Right lobe of liver (tissue), 6 donors: ENCODE measurements at regions not wholly inside any gene's neighbourhood (a gene's known extent, or its start where the extent isn't known, plus 50 kb on each side); places are given as distances from the start of the nearest gene placed in this dataset.

Source experiments
- ATAC-seq, 4 donors: fragments of 200-7000 bp; cut with Tn5 transposase; one replicate each; pipeline ENCODE4 v1.9.1; 2020; ENCODE audit warnings: mild to moderate bottlenecking in 4 of 4, moderate library complexity in 4 of 4
- DNase-seq, 3 donors: peaks; one replicate each; pipeline ENCODE4 v3.0.0-alpha.2; 2020
- H3K27ac ChIP-seq, 3 donors: fragments of 200-600 bp; one replicate each; pipeline ENCODE4 v1.8.0; 2022
- H3K27me3 ChIP-seq, 2 donors: fragments of 200-600 bp; one replicate each; pipeline ENCODE4 v1.8.0; 2022
- H3K36me3 ChIP-seq, 4 donors: fragments of 200-600 bp; sonication (generic) in 1 of 4; one replicate each; pipeline versions ENCODE4 v1.5.1 to v1.8.0; 2017 to 2022; ENCODE audit warnings: control low read depth in 1 of 4
- H3K4me1 ChIP-seq, 4 donors: fragments of 200-600 bp; sonication (generic) in 1 of 4; one replicate each; pipeline versions ENCODE4 v1.5.1 to v1.8.0; 2017 to 2022; ENCODE audit warnings: control low read depth in 1 of 4
- H3K4me3 ChIP-seq, 3 donors: fragments of 200-600 bp; one replicate each; pipeline ENCODE4 v1.8.0; 2022
- H3K9me3 ChIP-seq, 4 donors: fragments of 200-600 bp; sonication (generic) in 1 of 4; one replicate each; pipeline versions ENCODE4 v1.5.1 to v1.8.0; 2017 to 2022; ENCODE audit warnings: control low read depth in 1 of 4
- CTCF ChIP-seq, 4 donors: fragments of 200-600 bp in 3 of 4; fragments of 450-650 bp in 1 of 4; IDR thresholded peaks; one replicate each; pipeline versions ENCODE4 v1.5.1 to v1.8.0; 2016 to 2022; ENCODE audit warnings: antibody characterized with exemption in 4 of 4, mild to moderate bottlenecking in 2 of 4
- POLR2A ChIP-seq: fragments of 450-650 bp; IDR thresholded peaks from one replicate; pipeline ENCODE4 v1.6.1; 2017; ENCODE audit warnings: antibody characterized with exemption, mild to moderate bottlenecking
- WGBS: methylation state at CpG from one replicate; pipeline ENCODE4 v1.1.6; 2018; ENCODE audit warnings: low coverage, low lambda C conversion rate; ENCODE audit not compliant: insufficient coverage; ENCODE audit errors: missing lambda C conversion rate; 5-methylcytosine and 5-hydroxymethylcytosine counted together
- intact Hi-C, 2 donors: fragments of 100-400 bp; cut with DNase I; formaldehyde crosslinking; loops; one replicate each; pipeline versions ENCODE4 v1.11.2 to v1.14.1; 2022
- small RNA-seq, 2 experiments: library from RNA; depleted of rRNA; stranded (forward); fragments of <200 nt; gene quantifications; one replicate each; pipeline ENCODE3, GENCODE V24; 2016
- donor health status: DM: no; HTN: yes; CAD: no.
- donor health status: DM: no; HTN: no; CAD: no.
- donor health status: DM: no; HTN: no; CAD: no.
- donor health status: DM: no; HTN: yes; CAD: no.
- donor health status: DM: no; HTN: yes; CAD: no.

- Histone ChIP-seq H3K9me3 (no peaks in the 10 kb centered on the region), H3K27ac (no peak overlapping the region), H3K4me3 (no peak overlapping the region), H3K36me3 (no peaks in the 10 kb centered on the region), H3K27me3 (no peaks in the 10 kb centered on the region), H3K4me1 (no peaks in the 10 kb centered on the region)
- intact Hi-C loops, result no loop called here
- TF ChIP-seq CTCF (IDR thresholded peaks at IDR 0.05) (no peak), POLR2A (no peak)
- ATAC-seq (no peak), DNase-seq (no peak)
- 72% methylated on average over 6 of the region's 6 CpGs for WGBS
These were observed 52.6 kb upstream of the ATP11B start for GRCh38 chr3:182740710-182741109.

GRCh38 chr3:182741214-182741613 is 52.1 kb upstream of the ATP11B start:
- Histone ChIP-seq H3K4me1 (no peaks in the 10 kb centered on the region), H3K27me3 (no peaks in the 10 kb centered on the region), H3K27ac (no peak overlapping the region), H3K36me3 (no peaks in the 10 kb centered on the region), H3K9me3 (no peaks in the 10 kb centered on the region), H3K4me3 (no peak overlapping the region)
- DNase-seq (no peak), ATAC-seq (no peak)
- 94% methylated on average over 3 of the region's 3 CpGs for WGBS
- no peak for TF ChIP-seq CTCF (IDR thresholded peaks at IDR 0.05)
- no peak for TF ChIP-seq POLR2A
- intact Hi-C loops, result no loop called here

Small RNA genes lying in the stretch of these regions (small RNA-seq; reads per million reads assigned to genes)
- 0 reads per million in 2 experiments for gene RN7SKP265
